ENCODE measurements at regions not wholly inside any gene's neighbourhood (a gene's known extent, or its start where the extent isn't known, plus 50 kb on each side); places are given as distances from the start of the nearest gene placed in this dataset.
"Not testable (repeated sequence)": the region's sequence is repeated elsewhere in the genome, so short reads cannot be mapped to it uniquely, and the experiment has no call there.

DNA sequence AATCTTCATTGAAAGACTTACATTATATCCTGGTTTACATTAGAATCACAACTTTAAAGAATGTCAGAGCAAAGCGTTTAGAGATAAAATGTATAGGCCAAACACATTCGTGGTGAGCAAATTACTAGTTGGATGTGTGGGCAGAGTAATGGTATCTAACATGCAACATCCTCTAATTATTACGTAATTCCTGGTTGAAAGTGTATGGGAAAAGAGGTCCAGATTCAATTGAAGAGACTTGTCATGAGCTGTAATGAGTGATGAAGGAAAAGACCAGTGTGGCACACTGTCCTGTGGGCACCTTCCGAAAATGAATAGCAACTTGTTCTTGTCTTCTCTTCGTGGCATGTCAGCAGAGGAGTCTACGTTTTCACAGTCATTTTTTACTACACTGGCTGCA lies 192.8 kb downstream of the LRIG3 start:
- H3K27ac Mint-ChIP-seq = no peak overlapping the region
- no peaks in the 10 kb centered on the region for H3K4me1 Mint-ChIP-seq (ENCODE audit: low read depth)
- no peak overlapping the region for H3K4me3 Mint-ChIP-seq
- H3K27me3 Mint-ChIP-seq = no peaks in the 10 kb centered on the region
- H3K36me3 Mint-ChIP-seq (ENCODE audit: low read depth) = no peaks in the 10 kb centered on the region
- no peak for DNase-seq
- peaks cover 6% of the 10 kb centered on the region for H3K9me3 Mint-ChIP-seq

DNA sequence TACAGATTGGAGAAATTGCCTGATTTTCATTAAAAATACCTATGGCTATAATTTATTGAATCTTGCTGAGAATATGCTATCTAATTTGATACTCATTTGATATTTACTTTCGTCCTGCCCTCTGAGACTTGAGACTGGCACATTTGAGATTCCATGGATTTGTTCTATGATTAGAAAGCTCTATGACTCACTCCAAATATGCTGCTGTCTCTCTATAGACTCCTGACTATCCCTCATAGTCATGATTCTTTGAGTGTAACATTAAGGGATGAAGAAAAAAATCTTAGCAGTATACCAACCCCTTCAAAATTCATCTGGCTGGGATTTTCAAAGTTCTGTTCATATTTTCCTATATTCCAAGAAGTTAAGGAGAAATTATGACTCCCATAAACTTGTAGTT lies 191.9 kb downstream of the LRIG3 start:
- no peak for DNase-seq
- no peak overlapping the region for H3K27ac Mint-ChIP-seq

DNA sequence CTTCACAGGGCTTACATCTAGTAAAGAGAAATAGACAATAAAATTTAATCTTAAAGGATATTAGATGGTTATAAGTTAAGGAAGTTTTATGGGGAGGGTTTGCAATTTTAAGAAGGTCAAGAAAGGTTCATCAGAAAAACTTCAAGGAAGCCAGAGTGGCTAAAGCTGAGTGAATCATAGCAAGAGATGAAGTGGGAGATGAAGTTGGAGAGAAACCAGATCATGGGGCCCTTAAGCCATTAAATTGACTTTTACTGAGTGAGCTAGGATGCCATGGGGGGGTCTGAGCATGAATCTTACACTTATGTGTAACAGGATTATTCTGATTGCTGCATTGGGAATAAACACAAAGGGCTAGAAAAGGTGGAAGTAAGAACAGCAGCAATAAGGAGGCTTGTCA lies 189.2 kb downstream of the LRIG3 start:
- H3K4me3 Mint-ChIP-seq = no peak overlapping the region
- H3K4me1 Mint-ChIP-seq (ENCODE audit: low read depth) = no peaks in the 10 kb centered on the region
- H3K9me3 Mint-ChIP-seq = peaks cover 6% of the 10 kb centered on the region
- no peak for DNase-seq
- no peaks in the 10 kb centered on the region for H3K36me3 Mint-ChIP-seq (ENCODE audit: low read depth)
- H3K27me3 Mint-ChIP-seq = no peaks in the 10 kb centered on the region
- H3K27ac Mint-ChIP-seq = no peak overlapping the region

More for the DNA sequence above, 191.9 kb downstream of the LRIG3 start:
- no peak overlapping the region for H3K4me3 Mint-ChIP-seq
- no peaks in the 10 kb centered on the region for H3K36me3 Mint-ChIP-seq (ENCODE audit: low read depth)
- H3K4me1 Mint-ChIP-seq (ENCODE audit: low read depth) = no peaks in the 10 kb centered on the region
- H3K9me3 Mint-ChIP-seq = peaks cover 6% of the 10 kb centered on the region
- no peaks in the 10 kb centered on the region for H3K27me3 Mint-ChIP-seq

DNA sequence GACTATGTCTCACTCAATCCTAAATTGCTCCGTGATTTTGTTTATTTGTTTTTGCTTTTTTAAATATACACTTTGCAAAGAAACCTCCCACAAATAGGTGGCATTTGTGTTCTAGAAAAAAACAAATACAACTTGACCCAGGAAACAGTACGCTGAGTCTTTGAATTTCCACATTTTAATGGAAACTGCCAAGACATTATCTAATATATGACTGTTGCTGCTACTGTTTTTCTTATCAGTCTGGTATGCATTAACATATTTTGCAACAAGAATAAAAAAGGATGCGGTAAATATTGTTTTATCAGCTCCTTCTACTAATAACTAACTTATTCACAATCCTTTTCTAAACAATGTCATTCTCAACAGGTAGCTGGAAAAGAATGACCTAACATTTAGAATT lies 187.4 kb downstream of the LRIG3 start:
- Mint-ChIP-seq H3K9me3 (peaks cover 6% of the 10 kb centered on the region), H3K36me3 (ENCODE audit: low read depth) (no peaks in the 10 kb centered on the region), H3K27ac (no peak overlapping the region), H3K27me3 (no peaks in the 10 kb centered on the region), H3K4me3 (no peak overlapping the region), H3K4me1 (ENCODE audit: low read depth) (no peaks in the 10 kb centered on the region)
- no peak for DNase-seq

DNA sequence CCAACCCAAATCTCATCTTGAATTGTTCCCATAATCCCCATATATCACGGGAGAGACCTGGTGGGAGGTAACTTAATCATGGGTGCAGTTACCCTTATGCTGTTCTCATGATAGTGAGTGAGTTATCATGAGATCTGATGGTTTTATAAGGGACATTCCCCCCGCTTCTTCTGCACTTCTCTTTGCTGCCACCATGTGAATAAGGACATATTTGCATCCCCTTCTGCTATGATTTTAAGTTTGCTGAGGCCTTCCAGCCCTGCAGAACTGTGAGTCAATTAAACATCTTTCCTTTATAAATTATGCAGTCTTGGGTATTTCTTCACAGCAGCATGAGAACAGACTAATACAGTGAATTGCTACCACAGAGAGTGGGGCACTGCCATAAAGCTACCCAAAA lies 179.1 kb downstream of the LRIG3 start:
- no peak overlapping the region for H3K4me3 Mint-ChIP-seq
- H3K27me3 Mint-ChIP-seq = no peaks in the 10 kb centered on the region
- H3K4me1 Mint-ChIP-seq (ENCODE audit: low read depth) = no peaks in the 10 kb centered on the region
- peaks cover 6% of the 10 kb centered on the region for H3K9me3 Mint-ChIP-seq
- no peaks in the 10 kb centered on the region for H3K36me3 Mint-ChIP-seq (ENCODE audit: low read depth)
- no peak for DNase-seq
- H3K27ac Mint-ChIP-seq = no peak overlapping the region

DNA sequence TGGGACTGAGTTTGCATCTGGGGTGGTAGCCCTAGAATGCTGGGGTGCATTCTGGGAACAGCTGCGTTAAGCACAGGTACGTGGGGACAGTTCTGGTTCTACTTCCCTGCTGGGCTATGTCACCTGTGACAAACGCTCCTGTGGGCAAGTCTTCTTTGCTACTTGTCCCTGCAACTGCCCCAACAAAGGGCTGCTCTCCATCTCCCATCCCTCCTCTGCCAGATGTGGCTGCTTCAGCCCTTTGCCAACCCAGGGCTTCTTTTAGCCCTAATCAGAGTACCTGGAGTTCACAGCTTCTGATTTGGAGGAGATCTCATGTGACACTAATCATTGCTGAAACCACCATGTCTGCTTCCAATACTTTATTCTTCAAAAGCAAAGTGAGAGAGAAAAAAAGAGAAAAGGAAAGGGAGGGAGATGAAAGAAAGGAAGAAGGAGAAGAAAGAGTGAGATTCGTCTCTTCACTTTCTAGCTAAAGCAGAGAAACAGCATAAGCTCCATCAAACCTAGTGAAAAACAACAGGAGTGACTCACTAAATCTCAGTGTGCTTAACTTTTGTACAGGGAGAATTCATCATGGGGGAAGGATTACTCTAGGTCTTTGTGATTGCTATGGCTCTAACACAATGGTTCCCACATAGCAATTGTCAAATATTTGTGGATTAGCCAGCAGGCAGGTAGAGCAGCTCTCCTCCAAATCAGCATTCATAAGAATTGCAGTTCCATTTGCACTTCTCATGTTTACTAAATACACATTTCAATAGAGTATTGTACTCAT lies 174.8 kb downstream of the LRIG3 start:
- no peak for DNase-seq
- H3K27ac Mint-ChIP-seq = no peak overlapping the region
- H3K4me1 Mint-ChIP-seq (ENCODE audit: low read depth) = no peaks in the 10 kb centered on the region
- H3K36me3 Mint-ChIP-seq (ENCODE audit: low read depth) = no peaks in the 10 kb centered on the region
- H3K27me3 Mint-ChIP-seq = no peaks in the 10 kb centered on the region
- H3K9me3 Mint-ChIP-seq = peaks cover 4% of the 10 kb centered on the region
- H3K4me3 Mint-ChIP-seq = no peak overlapping the region

DNA sequence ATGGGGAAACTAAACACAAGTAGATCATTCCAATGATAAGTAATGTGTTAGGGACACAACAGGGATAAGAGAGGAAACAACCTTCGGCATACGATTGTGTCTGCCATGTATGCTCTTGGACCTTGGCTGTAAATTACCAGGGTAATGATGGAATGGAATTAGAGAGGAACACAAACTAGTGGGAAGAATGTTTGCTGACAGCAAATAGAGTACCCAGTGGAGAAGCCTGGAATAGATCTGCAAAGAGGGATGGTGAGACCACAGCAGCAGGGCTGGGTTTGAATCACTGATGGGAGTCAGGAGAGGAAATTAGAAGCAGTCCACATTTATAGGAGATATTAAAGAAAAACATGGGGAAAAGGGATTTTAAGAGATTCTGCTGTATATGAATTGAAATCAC lies 172.8 kb downstream of the LRIG3 start:
- H3K27ac Mint-ChIP-seq = no peak overlapping the region
- no peaks in the 10 kb centered on the region for H3K36me3 Mint-ChIP-seq (ENCODE audit: low read depth)
- H3K4me1 Mint-ChIP-seq (ENCODE audit: low read depth) = no peaks in the 10 kb centered on the region
- no peaks in the 10 kb centered on the region for H3K27me3 Mint-ChIP-seq
- H3K4me3 Mint-ChIP-seq = no peak overlapping the region
- H3K9me3 Mint-ChIP-seq = peaks cover 4% of the 10 kb centered on the region
- no peak for DNase-seq

DNA sequence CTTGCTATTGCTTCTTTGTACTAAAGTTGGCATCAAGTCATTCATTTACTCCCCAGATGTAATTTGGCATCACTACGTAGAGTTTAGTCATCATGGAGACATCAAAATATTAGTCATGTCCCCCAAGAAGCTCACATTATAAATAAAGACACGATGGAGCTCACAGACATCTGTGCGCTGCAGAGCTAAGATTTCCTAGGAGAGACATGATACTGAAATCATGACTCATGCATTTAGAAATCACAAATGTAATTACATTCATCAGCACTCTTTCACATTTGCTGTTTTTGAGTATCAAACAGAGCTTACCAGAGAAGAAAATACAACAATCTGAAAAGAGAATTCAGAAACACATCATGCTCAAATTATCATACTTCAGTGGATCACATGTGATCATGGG lies 169.8 kb downstream of the LRIG3 start:
- Mint-ChIP-seq H3K9me3 (peaks cover 7% of the 10 kb centered on the region), H3K27me3 (no peaks in the 10 kb centered on the region), H3K27ac (no peak overlapping the region), H3K4me1 (ENCODE audit: low read depth) (no peaks in the 10 kb centered on the region), H3K36me3 (ENCODE audit: low read depth) (no peaks in the 10 kb centered on the region), H3K4me3 (no peak overlapping the region)
- no peak for DNase-seq

DNA sequence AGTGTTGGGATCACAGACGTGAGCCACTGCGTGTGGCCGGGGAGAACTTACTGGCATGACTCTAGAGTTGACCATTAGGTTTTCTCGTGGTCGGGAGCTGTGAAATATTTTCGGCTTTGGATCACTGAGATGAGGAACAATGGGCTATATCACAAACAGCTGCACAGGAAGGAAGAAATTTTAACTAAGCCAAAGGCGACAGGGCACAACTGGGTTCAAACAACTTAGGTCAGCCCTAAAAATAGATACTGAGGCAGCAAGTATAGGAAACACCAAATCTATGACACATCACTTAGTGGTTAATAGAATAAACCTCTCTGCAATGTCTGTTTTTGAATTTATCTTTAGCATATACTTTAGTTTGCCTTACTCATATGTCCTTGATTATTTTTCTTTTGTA lies 162.9 kb downstream of the LRIG3 start:
- DNase-seq = no peak
- peaks cover 9% of the 10 kb centered on the region for H3K9me3 Mint-ChIP-seq
- H3K4me3 Mint-ChIP-seq = no peak overlapping the region
- H3K4me1 Mint-ChIP-seq (ENCODE audit: low read depth) = no peaks in the 10 kb centered on the region
- no peak overlapping the region for H3K27ac Mint-ChIP-seq
- no peaks in the 10 kb centered on the region for H3K36me3 Mint-ChIP-seq (ENCODE audit: low read depth)
- H3K27me3 Mint-ChIP-seq = no peaks in the 10 kb centered on the region

DNA sequence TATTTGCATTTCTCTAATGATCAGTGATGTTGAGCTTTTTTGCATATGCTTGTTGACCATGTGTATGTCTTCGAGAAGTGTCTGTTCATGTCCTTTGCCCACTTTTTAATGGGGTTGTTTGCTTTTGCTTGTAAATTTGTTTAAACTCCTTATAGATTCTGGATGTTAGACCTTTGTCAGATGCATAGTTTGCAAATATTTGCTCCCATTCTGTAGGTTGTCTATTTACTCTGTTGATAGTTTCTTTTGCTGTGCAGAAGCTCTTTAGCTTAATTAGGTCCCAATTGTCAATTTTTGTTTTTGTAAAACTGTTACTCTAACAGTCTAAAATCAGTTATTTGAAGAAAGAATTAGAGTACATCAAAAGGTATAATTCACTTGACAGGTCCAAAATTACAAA lies 160.6 kb downstream of the LRIG3 start:
- not testable (repeated sequence) for H3K4me3 Mint-ChIP-seq; H3K4me1 Mint-ChIP-seq (ENCODE audit: low read depth); H3K36me3 Mint-ChIP-seq (ENCODE audit: low read depth); H3K27me3 Mint-ChIP-seq; H3K27ac Mint-ChIP-seq; DNase-seq; H3K9me3 Mint-ChIP-seq

DNA sequence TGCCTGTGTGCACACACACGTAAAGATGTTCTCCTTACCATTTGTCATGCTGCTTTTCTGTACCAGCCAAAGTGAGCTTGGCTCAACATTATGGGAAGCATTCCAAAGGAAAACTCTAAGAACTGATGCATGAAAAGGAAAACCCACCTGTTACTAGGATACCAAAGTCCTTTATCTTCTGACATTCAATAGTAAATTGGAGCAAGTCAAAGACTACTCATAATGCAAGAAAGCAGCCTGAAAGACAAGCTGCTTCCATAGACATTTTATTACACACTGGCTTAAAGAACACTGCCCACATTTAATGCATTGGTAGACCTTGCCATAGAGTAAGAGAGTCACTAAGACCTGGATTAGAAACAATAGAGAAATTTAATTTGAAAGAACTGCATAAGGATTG lies 159.0 kb downstream of the LRIG3 start:
- Mint-ChIP-seq H3K36me3 (ENCODE audit: low read depth) (no peaks in the 10 kb centered on the region), H3K4me3 (no peak overlapping the region), H3K27me3 (no peaks in the 10 kb centered on the region), H3K4me1 (ENCODE audit: low read depth) (no peaks in the 10 kb centered on the region), H3K27ac (no peak overlapping the region), H3K9me3 (peaks cover 9% of the 10 kb centered on the region)
- DNase-seq = no peak

DNA sequence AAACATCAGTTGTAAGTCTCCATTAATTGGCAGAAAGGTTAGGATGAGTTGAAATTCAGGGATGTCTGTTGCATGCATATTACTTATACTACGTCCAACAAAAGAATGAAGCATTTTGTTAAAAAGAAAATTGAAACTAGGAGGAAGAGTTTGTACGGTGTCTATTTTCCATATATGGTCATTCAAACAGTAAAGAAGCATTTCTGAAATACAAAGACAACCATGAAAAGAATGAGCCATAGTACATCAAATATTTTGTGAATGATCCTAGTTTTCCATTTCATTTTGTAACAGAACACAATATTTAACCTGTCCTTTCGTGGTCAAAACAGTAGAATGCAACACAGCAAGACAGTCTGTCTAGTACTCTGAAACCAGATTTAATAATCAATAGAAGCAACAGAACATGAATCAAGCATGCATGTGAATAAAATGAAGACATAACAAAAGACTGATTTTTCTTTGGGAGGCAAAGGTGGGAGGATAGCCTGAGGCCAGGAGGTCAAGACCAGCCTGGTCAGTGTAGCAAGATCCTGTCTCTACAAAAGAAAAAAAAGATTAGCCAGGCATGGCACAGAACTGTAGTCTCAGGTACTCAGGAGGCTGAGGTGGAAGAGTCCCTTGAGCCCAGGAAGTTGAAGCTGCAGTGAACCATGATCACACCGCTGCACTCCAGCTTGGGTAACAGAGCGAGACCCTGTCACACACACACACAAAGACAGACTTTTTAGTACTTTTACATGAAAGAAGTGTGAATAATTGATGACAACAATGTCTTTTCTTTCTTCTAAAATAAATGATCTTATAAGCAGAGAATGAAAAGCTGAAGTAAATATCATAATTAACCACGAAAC lies 156.0 kb downstream of the LRIG3 start:
- no peak overlapping the region for H3K27ac Mint-ChIP-seq
- H3K9me3 Mint-ChIP-seq = peaks cover 9% of the 10 kb centered on the region
- H3K27me3 Mint-ChIP-seq = no peaks in the 10 kb centered on the region
- no peak for DNase-seq
- no peaks in the 10 kb centered on the region for H3K36me3 Mint-ChIP-seq (ENCODE audit: low read depth)
- no peaks in the 10 kb centered on the region for H3K4me1 Mint-ChIP-seq (ENCODE audit: low read depth)
- H3K4me3 Mint-ChIP-seq = no peak overlapping the region

DNA sequence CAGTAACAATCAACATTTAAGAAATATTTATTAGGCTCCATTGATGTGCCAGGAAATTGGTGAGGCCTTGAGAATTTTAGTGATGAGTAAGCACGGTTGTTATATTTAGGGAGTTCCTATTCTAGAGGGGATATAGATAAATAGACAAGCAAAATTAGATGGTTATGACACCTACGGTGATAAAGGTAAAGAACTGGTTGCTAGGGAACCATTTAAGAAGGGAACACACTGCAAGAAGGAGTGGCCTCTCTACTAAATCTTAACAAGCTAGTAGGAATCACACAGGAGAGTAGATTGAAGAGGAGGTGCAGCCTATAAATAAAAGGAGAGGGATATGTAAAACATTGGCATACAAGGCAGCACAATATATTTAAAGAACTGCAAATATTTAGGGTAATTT lies 155.2 kb downstream of the LRIG3 start:
- Mint-ChIP-seq H3K4me3 (no peak overlapping the region), H3K9me3 (peaks cover 12% of the 10 kb centered on the region), H3K36me3 (ENCODE audit: low read depth) (no peaks in the 10 kb centered on the region), H3K27me3 (no peaks in the 10 kb centered on the region), H3K27ac (no peak overlapping the region), H3K4me1 (ENCODE audit: low read depth) (no peaks in the 10 kb centered on the region)
- no peak for DNase-seq

DNA sequence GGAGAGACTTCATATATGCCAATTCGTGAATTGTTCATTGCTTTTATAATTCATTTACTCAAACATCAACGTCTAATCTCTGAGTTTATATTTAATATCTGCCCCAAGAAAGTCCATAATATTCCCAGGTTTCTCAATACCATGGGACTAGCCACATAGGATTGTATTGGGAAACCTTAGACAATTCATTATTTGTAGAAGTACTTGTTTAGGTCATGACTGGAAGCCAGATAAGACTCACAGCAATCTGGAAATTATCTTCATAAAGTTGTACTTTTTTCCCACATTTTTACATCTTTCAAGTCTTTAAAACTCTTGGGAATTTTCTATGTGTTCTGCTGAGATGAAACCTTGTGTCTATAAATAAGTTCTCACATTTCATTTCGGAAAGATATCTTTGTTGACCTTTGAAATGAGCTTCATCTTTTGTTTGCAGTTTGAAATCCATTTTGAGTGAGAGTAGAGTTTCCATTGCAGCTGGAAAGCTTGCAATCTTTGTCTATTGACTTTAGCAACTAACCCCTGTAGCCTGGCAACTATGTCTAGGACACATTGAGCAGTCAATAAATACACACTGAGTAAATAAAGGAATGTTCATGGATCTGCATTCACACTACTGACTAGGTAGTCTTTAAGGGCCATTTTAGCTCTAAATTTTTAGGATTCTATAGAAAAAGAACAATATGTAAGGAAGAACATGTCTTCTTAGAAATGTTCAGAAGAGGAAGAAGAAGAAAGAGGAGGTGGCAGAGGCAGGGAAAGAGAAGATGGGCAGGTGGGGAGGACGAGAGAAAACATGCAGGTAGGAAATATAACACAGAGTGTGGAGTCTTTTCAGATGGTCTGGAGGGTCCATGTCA lies 154.4 kb downstream of the LRIG3 start:
- Mint-ChIP-seq H3K4me1 (ENCODE audit: low read depth) (no peaks in the 10 kb centered on the region), H3K36me3 (ENCODE audit: low read depth) (no peaks in the 10 kb centered on the region), H3K9me3 (peaks cover 12% of the 10 kb centered on the region), H3K27ac (no peak overlapping the region), H3K27me3 (no peaks in the 10 kb centered on the region), H3K4me3 (no peak overlapping the region)
- no peak for DNase-seq

DNA sequence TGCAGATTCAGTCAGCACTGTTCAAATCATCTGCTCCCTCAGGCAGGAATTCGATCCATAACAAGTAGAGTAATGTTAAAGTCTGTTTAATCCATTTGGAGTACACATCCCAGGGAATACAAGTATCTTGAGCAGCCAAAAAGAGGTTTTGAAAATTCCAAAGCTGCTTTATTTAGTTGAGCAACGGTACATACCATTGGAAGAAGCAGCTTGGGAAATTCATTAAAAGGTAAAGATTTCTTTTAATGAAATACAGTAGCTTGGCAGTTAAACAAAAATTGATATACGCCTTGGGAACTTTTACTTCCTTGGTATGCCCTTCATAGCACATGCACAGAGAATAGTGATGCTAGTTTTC lies 153.8 kb downstream of the LRIG3 start:
- Mint-ChIP-seq H3K4me3 (no peak overlapping the region), H3K27ac (no peak overlapping the region), H3K9me3 (peaks cover 12% of the 10 kb centered on the region), H3K4me1 (ENCODE audit: low read depth) (no peaks in the 10 kb centered on the region), H3K36me3 (ENCODE audit: low read depth) (no peaks in the 10 kb centered on the region), H3K27me3 (no peaks in the 10 kb centered on the region)
- DNase-seq = no peak

Measured in activated T-cell treated with anti-CD3 and anti-CD28 coated beads, Interleukin-2, amount 50 U/mL, for 24 hours (primary cell).